ENCODE measurements at regions not wholly inside any gene's neighbourhood (a gene's known extent, or its start where the extent isn't known, plus 50 kb on each side); places are given as distances from the start of the nearest gene placed in this dataset.
"Not testable (repeated sequence)": the region's sequence is repeated elsewhere in the genome, so short reads cannot be mapped to it uniquely, and the experiment has no call there.

- DNase-seq: no peak
Observed at GRCh38 chr13:43946281-43946680, 66.6 kb downstream of the LACC1 start.

- no peak for DNase-seq
Observed at GRCh38 chr13:43947897-43948458, 68.3 kb downstream of the LACC1 start.

GRCh38 chr13:43953370-43953769 is 73.7 kb downstream of the LACC1 start:
- DNase-seq: no peak

GRCh38 chr13:43956975-43957374 is 77.3 kb downstream of the LACC1 start:
- DNase-seq: not testable (repeated sequence)

- DNase-seq: no peak
Observed at GRCh38 chr13:43959291-43959690, 79.6 kb downstream of the LACC1 start.

- DNase-seq: no peak
Observed at GRCh38 chr13:43961909-43962308, 82.2 kb downstream of the LACC1 start.

- no peak for DNase-seq
Observed at GRCh38 chr13:43963726-43964125, 84.0 kb downstream of the LACC1 start.

- no peak for DNase-seq
Observed at GRCh38 chr13:43964698-43965458, 85.2 kb downstream of the LACC1 start.

- no peak for DNase-seq
Observed at GRCh38 chr13:43965459-43965845, 85.7 kb downstream of the LACC1 start.

- DNase-seq: not testable (repeated sequence)
Observed at GRCh38 chr13:43968251-43968942, 88.7 kb downstream of the LACC1 start.

GRCh38 chr13:43968943-43969690 is 89.4 kb downstream of the LACC1 start:
- not testable (repeated sequence) for DNase-seq

GRCh38 chr13:43969919-43970318 is 90.2 kb downstream of the LACC1 start:
- not testable (repeated sequence) for DNase-seq

GRCh38 chr13:43970520-43971242 is 91.0 kb downstream of the LACC1 start:
- not testable (repeated sequence) for DNase-seq

GRCh38 chr13:43971324-43971723 is 91.6 kb downstream of the LACC1 start:
- DNase-seq: not testable (repeated sequence)

- no peak for DNase-seq
Observed at GRCh38 chr13:43977911-43978310, 98.2 kb downstream of the LACC1 start.

- DNase-seq: no peak
Observed at GRCh38 chr13:43978688-43979087, 99.0 kb downstream of the LACC1 start.

GRCh38 chr13:43979492-43979891 is 99.8 kb downstream of the LACC1 start:
- DNase-seq: no peak

- DNase-seq: no peak
Observed at GRCh38 chr13:43980587-43980986, 100.9 kb downstream of the LACC1 start.

- DNase-seq: no peak
Observed at GRCh38 chr13:43981091-43981490, 101.4 kb downstream of the LACC1 start.

GRCh38 chr13:43981512-43982301 is 102.0 kb downstream of the LACC1 start:
- no peak for DNase-seq

- DNase-seq: no peak
Observed at GRCh38 chr13:43983373-43983772, 103.7 kb downstream of the LACC1 start.

- DNase-seq: no peak
Observed at GRCh38 chr13:43984292-43984691, 104.6 kb downstream of the LACC1 start.

Data from NCI-H446 treated with DMSO at 0.1 percent for 48 hours (cell line).